ENCODE measurements at regions not wholly inside any gene's neighbourhood (a gene's known extent, or its start where the extent isn't known, plus 50 kb on each side); places are given as distances from the start of the nearest gene placed in this dataset.

DNA sequence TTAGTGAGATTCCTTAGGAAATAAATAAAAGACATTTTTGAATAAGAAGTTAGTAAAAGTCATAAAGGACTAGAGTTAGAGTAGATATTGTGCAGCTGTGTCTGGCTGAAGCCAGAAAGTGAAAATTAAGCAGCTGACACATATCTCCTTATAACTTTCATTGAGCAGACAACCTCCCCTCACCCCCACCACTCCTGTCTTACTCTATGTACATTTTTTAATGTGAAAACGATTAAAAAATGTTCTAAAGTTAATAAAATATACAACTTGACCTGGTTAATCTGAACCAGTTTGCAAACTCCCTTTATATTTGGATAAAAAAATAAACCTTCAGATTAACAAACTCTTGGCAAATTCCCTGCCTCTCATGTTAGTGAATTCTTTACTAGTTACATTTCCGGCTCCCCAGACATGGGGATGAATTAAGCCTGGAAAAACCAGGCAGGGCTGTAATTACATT lies 462.8 kb downstream of the MEIS1 start:
- Histone ChIP-seq H3K4me3 (no peak overlapping the region), H3K9me3 (peaks cover 0 to 3% (median 0%) of the 10 kb centered on the region in 11 donors), H3K4me1 (peaks cover 0 to 29% (median 0%) of the 10 kb centered on the region in 9 donors), H3K27me3 (no peaks in the 10 kb centered on the region), H3K27ac (peak overlapping the region in 1 of 10 donors; percentile 6), H3K36me3 (no peaks in the 10 kb centered on the region)
- peak in 3 of 8 donors; percentile 55 to 63 (median 62) for ATAC-seq
- WGBS, 2 donors = 50 to 64% methylated on average over 2 of the region's 2 CpGs
- TF ChIP-seq, protein P1, sequence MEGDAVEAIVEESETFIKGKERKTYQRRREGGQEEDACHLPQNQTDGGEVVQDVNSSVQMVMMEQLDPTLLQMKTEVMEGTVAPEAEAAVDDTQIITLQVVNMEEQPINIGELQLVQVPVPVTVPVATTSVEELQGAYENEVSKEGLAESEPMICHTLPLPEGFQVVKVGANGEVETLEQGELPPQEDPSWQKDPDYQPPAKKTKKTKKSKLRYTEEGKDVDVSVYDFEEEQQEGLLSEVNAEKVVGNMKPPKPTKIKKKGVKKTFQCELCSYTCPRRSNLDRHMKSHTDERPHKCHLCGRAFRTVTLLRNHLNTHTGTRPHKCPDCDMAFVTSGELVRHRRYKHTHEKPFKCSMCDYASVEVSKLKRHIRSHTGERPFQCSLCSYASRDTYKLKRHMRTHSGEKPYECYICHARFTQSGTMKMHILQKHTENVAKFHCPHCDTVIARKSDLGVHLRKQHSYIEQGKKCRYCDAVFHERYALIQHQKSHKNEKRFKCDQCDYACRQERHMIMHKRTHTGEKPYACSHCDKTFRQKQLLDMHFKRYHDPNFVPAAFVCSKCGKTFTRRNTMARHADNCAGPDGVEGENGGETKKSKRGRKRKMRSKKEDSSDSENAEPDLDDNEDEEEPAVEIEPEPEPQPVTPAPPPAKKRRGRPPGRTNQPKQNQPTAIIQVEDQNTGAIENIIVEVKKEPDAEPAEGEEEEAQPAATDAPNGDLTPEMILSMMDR (IDR thresholded peaks at IDR 0.05) = no peak
- intact Hi-C loops (cut with DNase I) = no loop called here
- no peak for DNase-seq

DNA sequence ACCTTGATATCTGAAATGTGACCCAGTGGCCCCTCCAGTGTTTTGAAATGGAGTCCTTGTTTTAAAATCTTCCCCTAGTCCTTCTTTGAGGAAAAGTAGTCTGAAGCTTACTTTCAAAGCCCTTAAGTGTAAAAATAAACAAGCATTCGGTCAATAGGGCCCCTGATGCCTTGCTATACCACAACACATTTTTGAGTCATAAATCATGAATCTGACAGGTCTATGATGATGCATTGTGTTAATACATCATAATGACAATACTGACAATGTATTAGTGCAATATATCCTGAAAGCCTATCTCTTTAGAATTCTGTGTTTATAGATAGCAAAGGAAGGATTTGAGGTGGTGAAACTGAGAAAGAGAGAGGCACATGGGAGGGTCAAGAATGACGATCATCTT lies 464.2 kb downstream of the MEIS1 start:
- WGBS, 2 donors = 79 to 80% methylated on average over 2 of the region's 2 CpGs
- no peak for DNase-seq

DNA sequence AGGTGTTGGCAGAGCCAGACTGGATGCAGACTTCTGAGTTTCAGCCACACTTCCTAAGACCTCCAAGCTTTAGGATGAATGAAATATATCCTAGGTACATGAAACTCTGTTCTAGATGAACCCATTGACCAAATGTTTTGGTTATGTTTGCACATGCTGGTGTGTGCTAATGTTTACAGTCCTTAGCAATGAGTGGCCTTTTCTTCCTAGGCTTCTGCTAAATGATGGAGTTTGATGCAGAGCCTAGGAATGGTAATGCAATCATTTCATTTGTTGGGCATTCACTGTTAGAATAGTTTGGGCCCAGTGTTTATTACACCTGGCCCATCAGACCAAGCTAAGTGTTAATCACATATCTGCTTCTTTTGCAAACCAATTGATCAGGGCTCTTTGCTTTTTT lies 464.7 kb downstream of the MEIS1 start:
- no peak for DNase-seq
- peaks cover 0 to 29% (median 0%) of the 10 kb centered on the region in 9 donors for H3K4me1 ChIP-seq

More for the DNA sequence above, 464.2 kb downstream of the MEIS1 start:
- Histone ChIP-seq H3K4me1 (peaks cover 0 to 29% (median 0%) of the 10 kb centered on the region in 9 donors), H3K9me3 (peaks cover 0 to 3% (median 0%) of the 10 kb centered on the region in 11 donors), H3K36me3 (no peaks in the 10 kb centered on the region), H3K27ac (no peak overlapping the region), H3K27me3 (no peaks in the 10 kb centered on the region), H3K4me3 (no peak overlapping the region)
- TF ChIP-seq, protein P1 (IDR thresholded peaks at IDR 0.05) = no peak
- ATAC-seq = no peak
- intact Hi-C loops (cut with DNase I) = no loop called here

DNA sequence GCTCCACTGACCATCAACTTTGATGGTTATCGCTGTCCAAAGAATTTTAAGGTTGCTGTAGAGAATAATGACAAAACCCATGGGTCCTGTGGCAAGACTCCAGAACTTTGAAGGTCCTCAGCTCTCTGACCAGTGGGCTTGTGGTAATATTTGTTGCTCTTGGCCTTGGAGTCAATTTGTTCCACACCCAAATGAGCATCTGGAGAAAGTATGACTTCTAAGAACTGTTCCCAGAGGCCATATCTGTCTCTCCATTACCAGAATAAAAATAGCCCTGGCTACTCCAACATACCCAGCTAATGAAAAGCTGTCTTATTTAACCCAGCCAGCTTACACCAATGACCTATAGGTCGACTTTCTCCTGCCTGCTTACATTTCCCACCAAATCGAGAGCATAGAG lies 466.4 kb downstream of the MEIS1 start:
- DNase-seq (peak in 1 of 2 donors; percentile 22), ATAC-seq (peak in 7 of 8 donors; percentile 25 to 79 (median 67))
- H3K4me1 ChIP-seq = peaks cover 0 to 29% (median 0%) of the 10 kb centered on the region in 9 donors
- TF ChIP-seq, protein P1 (IDR thresholded peaks at IDR 0.05) = no peak
- 52 to 64% methylated on average over 3 of the region's 3 CpGs for WGBS, 2 donors
- H3K4me3 ChIP-seq = no peak overlapping the region
- H3K36me3 ChIP-seq = no peaks in the 10 kb centered on the region
- no peaks in the 10 kb centered on the region for H3K9me3 ChIP-seq
- intact Hi-C loops (cut with DNase I) = no loop called here
- H3K27me3 ChIP-seq = no peaks in the 10 kb centered on the region
- no peak overlapping the region for H3K27ac ChIP-seq

More for the DNA sequence above, 464.7 kb downstream of the MEIS1 start:
- intact Hi-C loops (cut with DNase I) = no loop called here
- Histone ChIP-seq H3K36me3 (no peaks in the 10 kb centered on the region), H3K4me3 (no peak overlapping the region), H3K27ac (no peak overlapping the region), H3K27me3 (no peaks in the 10 kb centered on the region), H3K9me3 (no peaks in the 10 kb centered on the region)
- no peak for ATAC-seq
- TF ChIP-seq, protein P1 (IDR thresholded peaks at IDR 0.05) = no peak
